Testis (tissue), 2 donors: ENCODE measurements at regions not wholly inside any gene's neighbourhood (a gene's known extent, or its start where the extent isn't known, plus 50 kb on each side); places are given as distances from the start of the nearest gene placed in this dataset.

Experiments used
- CTCF ChIP-seq, 3 experiments: fragments of 450-650 bp in 2 of 3; fragments of 200-600 bp in 1 of 3; sonication (generic) in 1 of 3; IDR thresholded peaks; one replicate each; pipeline ENCODE4 v1.5.1; 2016 to 2019; ENCODE audit warnings: antibody characterized with exemption in 3 of 3, mild to moderate bottlenecking in 2 of 3, moderate library complexity in 1 of 3
- POLR2A ChIP-seq: fragments of 450-650 bp; IDR thresholded peaks from one replicate; pipeline ENCODE4 v1.6.1; 2017; ENCODE audit warnings: antibody characterized with exemption, mild to moderate bottlenecking, moderate library complexity

- TF ChIP-seq CTCF (IDR thresholded peaks at IDR 0.05) = no peak
- TF ChIP-seq POLR2A = no peak
These were observed 122.5 kb upstream of the ZC3H12C start for GRCh38 chr11:109970516-109971183.
